K562 (cell line): ENCODE measurements at regions not wholly inside any gene's neighbourhood (a gene's known extent, or its start where the extent isn't known, plus 50 kb on each side); places are given as distances from the start of the nearest gene placed in this dataset.

Source experiments
- ATAC-seq: fragments of 200-7000 bp; cut with Tn5 transposase; 3 replicates; pipeline ENCODE4 v1.9.1; 2020; ENCODE audit warnings: moderate library complexity
- BruUV-seq: library from RNA; stranded (reverse); fragments of 400-500 nt; replicated peaks from 2 replicates; lab custom pipeline; 2021; lab: Mats Ljungman, UMichigan
- CTCF ChIA-PET: fragments of 300-600 bp; formaldehyde crosslinking; extraction: SDS; loops from one replicate; lab custom pipeline; 2021; ENCODE audit warnings: low intra/inter-chr PET ratio; lab: Yijun Ruan, JAX
- POLR2A ChIA-PET: fragments of 300-600, 350-650 bp; sonication (Branson Sonifier 250); formaldehyde crosslinking; extraction: SDS; loops from one replicate; lab custom pipeline; 2021; ENCODE audit warnings: antibody characterized with exemption, inconsistent platforms; lab: Yijun Ruan, JAX
- DNase-seq, 4 experiments: peaks; one replicate each; pipeline versions ENCODE4 v3.0.0 to v3.0.0-alpha.2; 2011 to 2018; ENCODE audit warnings: low spot score in 3 of 4, mixed read lengths in 3 of 4; ENCODE audit errors: extremely low read depth in 1 of 4
- FAIRE-seq: peaks from 2 replicates; lab custom pipeline; 2011; peaks lifted over from hg19 to GRCh38; lab: Jason Lieb, UNC
- H2AFZ ChIP-seq: 2 replicates; pipeline ENCODE4 v1.6.0; 2011; ENCODE audit warnings: low read depth, low read length, control low read depth, inconsistent platforms
- H3K27ac ChIP-seq: fragments of 200-600 bp; 3 replicates; pipeline ENCODE4 v1.8.0; 2011; ENCODE audit warnings: low read depth, mild to moderate bottlenecking, control low read depth, inconsistent platforms, low read length, moderate library complexity, mixed read lengths; ENCODE audit errors: extremely low read depth
- H3K27me3 ChIP-seq, 2 experiments: fragments of 300-600 bp in 1 of 2; 2 replicates in 1 of 2; 3 replicates in 1 of 2; pipeline versions ENCODE4 v1.6.0 to v1.8.0; 2011; ENCODE audit warnings: inconsistent platforms in 2 of 2, low read length in 2 of 2, mild to moderate bottlenecking in 1 of 2, mixed read lengths in 1 of 2, moderate library complexity in 1 of 2; ENCODE audit not compliant: control insufficient read depth in 2 of 2, insufficient read depth in 2 of 2
- H3K36me3 ChIP-seq: fragments of 300-600 bp; 3 replicates; pipeline ENCODE4 v1.8.0; 2011; ENCODE audit warnings: mild to moderate bottlenecking, low read length, inconsistent platforms; ENCODE audit not compliant: control insufficient read depth, insufficient read depth
- H3K4me1 ChIP-seq, 2 experiments: fragments of 200-600 bp in 1 of 2; replicated peaks in 1 of 2; 2 replicates in 1 of 2; 3 replicates in 1 of 2; pipeline versions ENCODE4 v1.5.1 to v1.8.0; 2011; ENCODE audit warnings: inconsistent platforms in 2 of 2, low read length in 2 of 2, mild to moderate bottlenecking in 1 of 2, mixed read lengths in 1 of 2, moderate library complexity in 1 of 2; ENCODE audit not compliant: control insufficient read depth in 2 of 2, insufficient read depth in 2 of 2
- H3K4me2 ChIP-seq: 2 replicates; pipeline ENCODE4 v1.6.1; 2011; ENCODE audit warnings: low read length, control low read depth, inconsistent platforms, mixed read lengths; ENCODE audit not compliant: insufficient read depth
- H3K4me3 ChIP-seq: fragments of 200-600 bp; sonication (generic), shearing (Covaris generic); 2 replicates; pipeline ENCODE4 v1.5.1; 2016; ENCODE audit warnings: control low read depth, inconsistent platforms
- H3K79me2 ChIP-seq: fragments of 200-600 bp; 3 replicates; pipeline ENCODE4 v1.8.0; 2011; ENCODE audit warnings: low read length, inconsistent platforms; ENCODE audit not compliant: control insufficient read depth, insufficient read depth
- H3K9ac ChIP-seq, 2 experiments: 2 replicates each; pipeline versions ENCODE4 v1.6.0 to v1.6.1; 2011; ENCODE audit warnings: low read depth in 2 of 2, low read length in 2 of 2, control low read depth in 1 of 2, inconsistent platforms in 1 of 2, mild to moderate bottlenecking in 1 of 2, mixed read lengths in 1 of 2; ENCODE audit not compliant: insufficient read depth in 1 of 2
- H3K9me1 ChIP-seq: one replicate; pipeline ENCODE4 v1.6.0; 2011; ENCODE audit warnings: inconsistent platforms, mild to moderate bottlenecking, low read length, moderate library complexity; ENCODE audit not compliant: control insufficient read depth, insufficient read depth
- H3K9me3 ChIP-seq: replicated peaks from 2 replicates; pipeline ENCODE4 v1.5.1; 2011; ENCODE audit warnings: low read depth, low read length, inconsistent platforms; ENCODE audit not compliant: control insufficient read depth, insufficient read depth
- H4K20me1 ChIP-seq: replicated peaks from 2 replicates; pipeline ENCODE4 v1.6.1; 2011; ENCODE audit warnings: low read length, inconsistent platforms, mixed read lengths; ENCODE audit not compliant: control insufficient read depth, insufficient read depth
- BRD9 ChIP-seq: fragments of 450-650 bp; IDR thresholded peaks from 2 replicates; pipeline ENCODE4 v1.6.1; 2018; ENCODE audit warnings: low read depth; ENCODE audit not compliant: partially characterized antibody
- GABPB1 ChIP-seq: sonication (generic); formaldehyde crosslinking; IDR thresholded peaks from 2 replicates; pipeline ENCODE4 v1.8.0; 2022; ENCODE audit warnings: mild to moderate bottlenecking, missing genetic modification reagents
- MTA2 ChIP-seq: fragments of 450-650 bp; IDR thresholded peaks from 2 replicates; pipeline ENCODE4 v1.6.1; 2016; ENCODE audit warnings: low read depth
- NFIC ChIP-seq: fragments of 450-650 bp; IDR thresholded peaks from 2 replicates; pipeline ENCODE4 v1.6.1; 2017; ENCODE audit warnings: mild to moderate bottlenecking, inconsistent platforms
- NR4A1 ChIP-seq, 2 experiments: fragments of 250-450 bp in 1 of 2; fragments of 450-650 bp in 1 of 2; sonication (Bioruptor Pico) in 1 of 2; IDR thresholded peaks; 2 replicates each; pipeline versions ENCODE4 v1.4.0 to v1.6.1; 2016 to 2020; ENCODE audit warnings: mild to moderate bottlenecking in 2 of 2, missing compliant biosample characterization in 1 of 2, missing genetic modification characterization in 1 of 2, moderate library complexity in 1 of 2
- SRSF9 ChIP-seq: fragments of 200-400 bp; formaldehyde crosslinking; IDR thresholded peaks from 2 replicates; pipeline ENCODE4 v1.6.1; 2017; ENCODE audit warnings: low read depth, low read length, borderline replicate concordance
- ZNF511 ChIP-seq: sonication (generic); formaldehyde crosslinking; IDR thresholded peaks from 2 replicates; pipeline ENCODE4 v1.8.0; 2022; ENCODE audit warnings: mild to moderate bottlenecking, missing genetic modification reagents
- ZNF785 ChIP-seq: fragments of 250-450 bp; sonication (Bioruptor Pico); IDR thresholded peaks from 2 replicates; pipeline ENCODE4 v1.4.0; 2020; ENCODE audit warnings: mild to moderate bottlenecking
- ZSCAN32 ChIP-seq: fragments of 450-650 bp; formaldehyde crosslinking; IDR thresholded peaks from 2 replicates; pipeline ENCODE4 v1.4.0; 2020; ENCODE audit warnings: mild to moderate bottlenecking, moderate library complexity
- WGBS: fragments of 100-300 bp; shearing (Covaris generic); methylation state at CpG from one replicate; pipeline ENCODE4 v1.1.6; 2016; ENCODE audit warnings: low coverage, mixed read lengths; ENCODE audit not compliant: insufficient coverage; ENCODE audit errors: missing lambda C conversion rate; 5-methylcytosine and 5-hydroxymethylcytosine counted together
- in situ Hi-C: fragments of 300-500 bp; cut with MboI; formaldehyde crosslinking; loops from 4 replicates; pipeline ENCODE4 v1.15.0; 2018; ENCODE audit warnings: inconsistent platforms, mixed read lengths
- intact Hi-C: fragments of 100-400 bp; cut with micrococcal nuclease; formaldehyde crosslinking; loops from 2 replicates; pipeline ENCODE4 v1.14.2; 2022
- TF ChIP-seq, protein P1 (sequence below): sonication (generic); formaldehyde crosslinking; IDR thresholded peaks from 2 replicates; pipeline ENCODE4 v1.8.0; 2022; ENCODE audit warnings: missing genetic modification reagents, mild to moderate bottlenecking, borderline replicate concordance
- TF ChIP-seq, protein P2 (sequence below): sonication (generic); formaldehyde crosslinking; IDR thresholded peaks from 2 replicates; pipeline ENCODE4 v1.8.1; 2023; ENCODE audit warnings: mild to moderate bottlenecking, missing genetic modification reagents

DNA sequence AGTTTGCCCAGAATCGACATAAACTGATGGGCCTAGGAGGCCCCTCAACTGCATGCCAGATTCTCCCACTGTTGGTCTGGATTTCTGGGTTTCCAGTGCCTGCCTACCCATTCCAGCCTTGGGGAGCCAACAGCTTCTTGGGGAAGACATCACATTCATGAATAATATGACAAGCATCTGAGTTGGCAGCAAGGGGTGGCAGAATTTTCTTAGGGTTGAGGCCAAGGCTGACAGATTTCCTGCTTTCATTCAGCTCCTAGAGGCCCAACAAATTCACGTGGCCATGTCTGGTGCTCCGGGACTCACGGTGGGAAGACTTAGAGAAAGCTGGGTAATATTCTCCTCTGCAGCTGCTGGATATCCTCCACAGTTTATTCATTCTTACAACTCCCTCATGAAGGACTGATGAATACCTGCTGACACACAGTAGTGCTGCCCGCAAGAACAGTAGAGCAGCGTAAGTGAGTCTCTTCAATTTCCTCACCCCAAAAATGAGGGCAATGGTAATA, 305.0 kb upstream of the TNC start:
- no TSS peak for BruUV-seq
- intact Hi-C loops: no loop called here
- Histone ChIP-seq H3K27me3 (no peaks in the 10 kb centered on the region), H3K4me2 (no peak overlapping the region), H4K20me1 (no peaks in the 10 kb centered on the region), H3K9me1 (no peaks in the 10 kb centered on the region), H2AFZ (no peak overlapping the region), H3K9me3 (no peaks in the 10 kb centered on the region), H3K79me2 (no peaks in the 10 kb centered on the region), H3K9ac (no peak overlapping the region), H3K4me1 (no peaks in the 10 kb centered on the region), H3K27ac (no peak overlapping the region), H3K36me3 (no peaks in the 10 kb centered on the region), H3K4me3 (no peak overlapping the region)
- in situ Hi-C loops: no loop called here
- WGBS: 0% methylated on average over 6 of the region's 6 CpGs
- no peak for DNase-seq
- no peak for ATAC-seq
- POLR2A ChIA-PET: no interaction called here
- CTCF ChIA-PET: no interaction called here
- TF ChIP-seq ZSCAN32 (no peak), NFIC (no peak), MTA2 (no peak), GABPB1 (CRISPR knock-in tag) (no peak), NR4A1 (CRISPR knock-in tag; IDR thresholded peaks at IDR 0.05) (no peak), NR4A1 (tag; IDR thresholded peaks at IDR 0.05) (no peak), ZNF511 (no peak), BRD9 (no peak), ZNF785 (CRISPR knock-in tag) (no peak), SRSF9 (no peak)
- TF ChIP-seq, protein P1, sequence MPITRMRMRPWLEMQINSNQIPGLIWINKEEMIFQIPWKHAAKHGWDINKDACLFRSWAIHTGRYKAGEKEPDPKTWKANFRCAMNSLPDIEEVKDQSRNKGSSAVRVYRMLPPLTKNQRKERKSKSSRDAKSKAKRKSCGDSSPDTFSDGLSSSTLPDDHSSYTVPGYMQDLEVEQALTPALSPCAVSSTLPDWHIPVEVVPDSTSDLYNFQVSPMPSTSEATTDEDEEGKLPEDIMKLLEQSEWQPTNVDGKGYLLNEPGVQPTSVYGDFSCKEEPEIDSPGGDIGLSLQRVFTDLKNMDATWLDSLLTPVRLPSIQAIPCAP (CRISPR knock-in tag): no peak
- TF ChIP-seq, protein P2, sequence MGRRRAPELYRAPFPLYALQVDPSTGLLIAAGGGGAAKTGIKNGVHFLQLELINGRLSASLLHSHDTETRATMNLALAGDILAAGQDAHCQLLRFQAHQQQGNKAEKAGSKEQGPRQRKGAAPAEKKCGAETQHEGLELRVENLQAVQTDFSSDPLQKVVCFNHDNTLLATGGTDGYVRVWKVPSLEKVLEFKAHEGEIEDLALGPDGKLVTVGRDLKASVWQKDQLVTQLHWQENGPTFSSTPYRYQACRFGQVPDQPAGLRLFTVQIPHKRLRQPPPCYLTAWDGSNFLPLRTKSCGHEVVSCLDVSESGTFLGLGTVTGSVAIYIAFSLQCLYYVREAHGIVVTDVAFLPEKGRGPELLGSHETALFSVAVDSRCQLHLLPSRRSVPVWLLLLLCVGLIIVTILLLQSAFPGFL: no peak
- FAIRE-seq: no peak
